ENCODE measurements at regions not wholly inside any gene's neighbourhood (a gene's known extent, or its start where the extent isn't known, plus 50 kb on each side); places are given as distances from the start of the nearest gene placed in this dataset.

DNA sequence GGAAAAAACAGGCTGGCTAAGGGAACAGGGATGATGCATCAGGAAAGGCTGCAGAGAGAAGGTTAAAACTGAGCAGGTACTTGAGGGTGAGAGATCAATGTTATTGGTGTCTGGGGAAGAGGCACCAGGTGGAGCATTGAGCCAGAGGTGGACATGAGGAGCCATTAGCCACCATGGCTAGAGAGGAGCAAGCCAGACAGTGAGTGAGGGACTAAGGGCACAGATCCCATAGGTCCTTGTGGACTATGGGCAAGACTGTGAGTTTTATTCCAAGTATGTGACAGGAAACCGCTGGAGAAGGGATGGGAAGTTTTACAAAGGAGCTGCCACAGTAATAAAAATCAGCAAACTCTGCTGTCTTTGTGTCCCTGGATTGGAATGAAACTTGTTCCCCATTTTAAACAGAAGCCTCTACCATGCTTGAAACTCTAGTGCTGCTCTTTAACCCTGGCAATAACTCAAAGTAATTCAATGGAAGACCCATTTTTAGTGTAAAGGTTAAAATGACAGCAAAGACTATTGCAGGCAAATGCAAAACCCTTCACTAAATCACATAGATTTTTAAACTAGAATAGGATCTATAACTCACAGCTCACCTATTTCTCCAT, 349.8 kb downstream of the ENC1 start:
- Mint-ChIP-seq H3K4me1 (ENCODE audit: low read depth) (no peaks in the 10 kb centered on the region), H3K4me3 (ENCODE audit: low read depth) (no peak overlapping the region), H3K36me3 (ENCODE audit: insufficient read depth) (no peaks in the 10 kb centered on the region), H3K27ac (no peak overlapping the region), H3K9me3 (ENCODE audit: low read depth) (no peaks in the 10 kb centered on the region), H3K27me3 (peaks cover 32% of the 10 kb centered on the region)
- TF ChIP-seq, protein P1, sequence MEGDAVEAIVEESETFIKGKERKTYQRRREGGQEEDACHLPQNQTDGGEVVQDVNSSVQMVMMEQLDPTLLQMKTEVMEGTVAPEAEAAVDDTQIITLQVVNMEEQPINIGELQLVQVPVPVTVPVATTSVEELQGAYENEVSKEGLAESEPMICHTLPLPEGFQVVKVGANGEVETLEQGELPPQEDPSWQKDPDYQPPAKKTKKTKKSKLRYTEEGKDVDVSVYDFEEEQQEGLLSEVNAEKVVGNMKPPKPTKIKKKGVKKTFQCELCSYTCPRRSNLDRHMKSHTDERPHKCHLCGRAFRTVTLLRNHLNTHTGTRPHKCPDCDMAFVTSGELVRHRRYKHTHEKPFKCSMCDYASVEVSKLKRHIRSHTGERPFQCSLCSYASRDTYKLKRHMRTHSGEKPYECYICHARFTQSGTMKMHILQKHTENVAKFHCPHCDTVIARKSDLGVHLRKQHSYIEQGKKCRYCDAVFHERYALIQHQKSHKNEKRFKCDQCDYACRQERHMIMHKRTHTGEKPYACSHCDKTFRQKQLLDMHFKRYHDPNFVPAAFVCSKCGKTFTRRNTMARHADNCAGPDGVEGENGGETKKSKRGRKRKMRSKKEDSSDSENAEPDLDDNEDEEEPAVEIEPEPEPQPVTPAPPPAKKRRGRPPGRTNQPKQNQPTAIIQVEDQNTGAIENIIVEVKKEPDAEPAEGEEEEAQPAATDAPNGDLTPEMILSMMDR (IDR thresholded peaks at IDR 0.05; ENCODE audit: unreplicated experiment): no peak
- DNase-seq (ENCODE audit: low spot score, unreplicated experiment): no peak

DNA sequence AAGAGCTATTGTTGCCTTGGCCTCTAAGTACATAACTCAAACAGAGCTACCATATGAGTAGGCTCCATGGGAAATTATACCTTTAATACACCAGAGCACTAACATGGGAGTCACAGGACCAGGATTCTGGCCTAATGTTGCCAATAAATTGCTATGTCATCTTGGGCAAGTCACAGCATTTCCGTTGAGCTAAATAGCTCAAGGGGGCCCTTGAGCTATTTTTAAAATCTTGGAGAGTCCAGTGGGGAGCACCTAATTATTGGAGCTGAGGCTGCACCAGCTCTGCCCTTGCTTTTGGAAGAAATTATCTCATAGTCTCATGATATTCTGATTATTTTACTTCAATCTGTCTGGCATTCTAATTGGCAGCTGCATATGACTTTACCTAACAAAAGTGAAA, 350.8 kb downstream of the ENC1 start:
- TF ChIP-seq, protein P1 (IDR thresholded peaks at IDR 0.05; ENCODE audit: unreplicated experiment): no peak
- no peak for DNase-seq (ENCODE audit: low spot score, unreplicated experiment)
- Mint-ChIP-seq H3K9me3 (ENCODE audit: low read depth) (no peaks in the 10 kb centered on the region), H3K27me3 (peaks cover 39% of the 10 kb centered on the region), H3K36me3 (ENCODE audit: insufficient read depth) (no peaks in the 10 kb centered on the region), H3K4me3 (ENCODE audit: low read depth) (no peak overlapping the region), H3K27ac (no peak overlapping the region), H3K4me1 (ENCODE audit: low read depth) (no peaks in the 10 kb centered on the region)

DNA sequence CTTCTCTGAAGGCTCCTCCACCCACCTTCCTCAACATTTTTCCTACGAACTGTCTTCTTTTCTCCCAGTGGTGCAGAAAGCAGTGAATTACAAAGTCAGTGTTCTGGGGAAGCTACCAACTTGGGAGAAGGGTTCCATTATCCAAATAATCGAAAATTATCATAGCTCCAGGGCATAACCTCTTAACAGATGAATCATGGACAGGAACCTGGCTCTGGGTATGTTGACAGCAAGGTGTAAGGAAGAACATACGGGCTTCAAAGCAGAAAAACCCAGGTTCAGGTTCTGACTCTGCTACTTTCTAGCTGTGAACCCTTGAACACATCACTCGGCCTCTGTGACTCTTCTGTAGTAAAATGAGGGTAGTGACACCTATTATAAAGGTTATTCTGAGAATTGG, 351.3 kb downstream of the ENC1 start:
- TF ChIP-seq, protein P1 (IDR thresholded peaks at IDR 0.05; ENCODE audit: unreplicated experiment): no peak
- no peak overlapping the region for H3K27ac Mint-ChIP-seq
- H3K4me3 Mint-ChIP-seq (ENCODE audit: low read depth): no peak overlapping the region
- no peaks in the 10 kb centered on the region for H3K4me1 Mint-ChIP-seq (ENCODE audit: low read depth)
- H3K27me3 Mint-ChIP-seq: peaks cover 43% of the 10 kb centered on the region
- DNase-seq (ENCODE audit: low spot score, unreplicated experiment): no peak
- no peaks in the 10 kb centered on the region for H3K36me3 Mint-ChIP-seq (ENCODE audit: insufficient read depth)
- no peaks in the 10 kb centered on the region for H3K9me3 Mint-ChIP-seq (ENCODE audit: low read depth)

DNA sequence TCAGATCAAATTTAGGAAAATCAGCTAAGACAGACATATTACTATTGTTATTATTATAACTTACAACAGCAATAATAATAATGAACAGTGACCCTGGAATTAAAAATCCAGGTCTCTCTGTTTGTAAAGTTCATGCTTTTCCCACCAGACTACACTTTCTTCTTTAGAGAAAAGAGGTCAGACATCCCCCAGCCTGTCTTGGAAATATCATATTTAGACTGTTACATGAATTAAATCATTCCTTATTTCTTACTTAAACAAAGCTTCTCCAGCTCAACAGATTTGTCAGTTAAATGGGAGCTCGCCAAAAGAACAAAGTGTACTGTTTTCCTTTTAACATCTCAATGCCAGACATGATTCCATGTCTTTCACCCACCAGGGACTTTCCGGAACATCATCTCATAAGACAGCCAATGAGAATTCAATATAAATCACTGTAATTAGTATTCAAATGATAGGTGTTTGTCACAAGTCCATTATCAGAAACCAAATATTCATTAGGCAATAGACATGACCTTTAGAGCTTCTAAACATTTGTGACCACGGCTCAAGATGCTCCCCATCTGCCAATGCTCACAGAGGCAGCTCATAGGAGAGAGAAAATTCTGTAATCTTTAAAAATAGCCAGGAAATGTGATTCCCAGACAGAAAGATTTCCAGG, 351.9 kb downstream of the ENC1 start:
- TF ChIP-seq, protein P1 (IDR thresholded peaks at IDR 0.05; ENCODE audit: unreplicated experiment): no peak
- Mint-ChIP-seq H3K4me3 (ENCODE audit: low read depth) (no peak overlapping the region), H3K9me3 (ENCODE audit: low read depth) (no peaks in the 10 kb centered on the region), H3K36me3 (ENCODE audit: insufficient read depth) (no peaks in the 10 kb centered on the region), H3K4me1 (ENCODE audit: low read depth) (no peaks in the 10 kb centered on the region), H3K27ac (no peak overlapping the region), H3K27me3 (peaks cover 48% of the 10 kb centered on the region)
- no peak for DNase-seq (ENCODE audit: low spot score, unreplicated experiment)

DNA sequence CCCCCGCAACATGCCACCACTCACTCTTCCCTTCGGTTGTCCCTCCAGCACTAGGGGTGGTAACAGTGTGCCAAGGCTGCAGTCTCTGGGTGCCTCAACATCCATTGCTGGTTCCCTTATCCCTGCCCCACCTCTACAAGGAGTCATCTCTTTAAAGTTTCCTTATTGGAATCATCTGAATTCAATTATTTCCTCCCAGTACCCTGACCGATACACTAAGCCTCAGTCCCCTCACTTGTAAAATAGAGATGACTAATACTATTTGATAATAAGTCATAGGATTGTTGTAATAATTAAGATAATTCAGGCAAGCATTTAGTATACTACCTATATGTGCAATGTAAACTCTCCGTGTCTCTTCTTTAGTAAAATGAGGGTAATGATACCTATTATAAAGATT, 352.5 kb downstream of the ENC1 start:
- no peak overlapping the region for H3K27ac Mint-ChIP-seq
- TF ChIP-seq, protein P1 (IDR thresholded peaks at IDR 0.05; ENCODE audit: unreplicated experiment): no peak
- no peaks in the 10 kb centered on the region for H3K9me3 Mint-ChIP-seq (ENCODE audit: low read depth)
- no peaks in the 10 kb centered on the region for H3K4me1 Mint-ChIP-seq (ENCODE audit: low read depth)
- peaks cover 48% of the 10 kb centered on the region for H3K27me3 Mint-ChIP-seq
- no peaks in the 10 kb centered on the region for H3K36me3 Mint-ChIP-seq (ENCODE audit: insufficient read depth)
- H3K4me3 Mint-ChIP-seq (ENCODE audit: low read depth): no peak overlapping the region
- DNase-seq (ENCODE audit: low spot score, unreplicated experiment): no peak
